ENCODE measurements at regions not wholly inside any gene's neighbourhood (a gene's known extent, or its start where the extent isn't known, plus 50 kb on each side); places are given as distances from the start of the nearest gene placed in this dataset.
"Not testable (repeated sequence)": the region's sequence is repeated elsewhere in the genome, so short reads cannot be mapped to it uniquely, and the experiment has no call there.

GRCh38 chr16:31655674-31656073 lies 128.0 kb downstream of the AHSP start:
- not testable (repeated sequence) for TF ChIP-seq CTCF (IDR thresholded peaks at IDR 0.05; ENCODE audit: control extremely low read depth in 1 of 3, insufficient read depth in 1 of 3, low read depth in 1 of 3, low read length in 3 of 3); EP300 (IDR thresholded peaks at IDR 0.05; ENCODE audit: borderline replicate concordance in 1 of 2, low read depth in 2 of 2, low read length in 2 of 2); KDM5A (IDR thresholded peaks at IDR 0.05; ENCODE audit: low read length)
